Skeletal muscle satellite cell (primary cell): ENCODE measurements at regions not wholly inside any gene's neighbourhood (a gene's known extent, or its start where the extent isn't known, plus 50 kb on each side); places are given as distances from the start of the nearest gene placed in this dataset.

Source experiments
- H3K27me3 ChIP-seq: 2 replicates; pipeline ENCODE4 v1.7.0; 2013; ENCODE audit warnings: low read length; ENCODE audit not compliant: control insufficient read depth, insufficient read depth
- H3K36me3 ChIP-seq: 2 replicates; pipeline ENCODE4 v1.7.0; 2013; ENCODE audit warnings: mild to moderate bottlenecking, control low read depth, low read length; ENCODE audit not compliant: insufficient read depth
- H3K4me1 ChIP-seq: 2 replicates; pipeline ENCODE4 v1.7.0; 2013; ENCODE audit warnings: low read length; ENCODE audit not compliant: control insufficient read depth, insufficient read depth
- H3K4me2 ChIP-seq: 2 replicates; pipeline ENCODE4 v1.7.0; 2013; ENCODE audit warnings: mild to moderate bottlenecking, low read length
- H3K4me3 ChIP-seq: 2 replicates; pipeline ENCODE4 v1.7.0; 2013; ENCODE audit warnings: low read length
- H3K9ac ChIP-seq: 2 replicates; pipeline ENCODE4 v1.7.0; 2013; ENCODE audit warnings: mild to moderate bottlenecking, low read depth, low read length, moderate library complexity
- H3K9me3 ChIP-seq: replicated peaks from 2 replicates; pipeline ENCODE4 v1.7.0; 2013; ENCODE audit warnings: mild to moderate bottlenecking, control low read depth, low read length

DNA sequence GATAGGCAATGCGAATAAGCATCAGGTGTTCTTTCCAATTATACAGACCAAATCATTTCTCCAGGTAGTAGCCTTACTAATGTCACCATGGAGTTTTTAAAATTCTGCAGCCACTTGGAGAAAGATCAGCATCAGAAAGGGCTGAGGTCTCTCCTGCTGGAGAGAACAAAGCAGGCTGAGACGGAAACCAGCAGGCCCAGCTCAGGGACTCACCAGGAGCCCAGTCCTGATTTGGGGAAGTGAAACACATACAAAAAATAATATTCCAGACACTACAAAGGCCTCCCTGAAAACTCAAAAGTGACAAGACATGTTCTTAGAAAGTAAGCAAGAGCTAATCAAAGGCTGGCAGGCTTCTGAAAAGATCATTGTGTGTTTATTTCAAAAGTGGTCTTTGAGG is 207.1 kb upstream of the GHITM start:
- no peak overlapping the region for H3K4me2 ChIP-seq
- no peak overlapping the region for H3K9ac ChIP-seq
- no peaks in the 10 kb centered on the region for H3K4me1 ChIP-seq
- no peaks in the 10 kb centered on the region for H3K27me3 ChIP-seq
- H3K4me3 ChIP-seq: no peak overlapping the region
- no peaks in the 10 kb centered on the region for H3K9me3 ChIP-seq
- H3K36me3 ChIP-seq: no peaks in the 10 kb centered on the region

DNA sequence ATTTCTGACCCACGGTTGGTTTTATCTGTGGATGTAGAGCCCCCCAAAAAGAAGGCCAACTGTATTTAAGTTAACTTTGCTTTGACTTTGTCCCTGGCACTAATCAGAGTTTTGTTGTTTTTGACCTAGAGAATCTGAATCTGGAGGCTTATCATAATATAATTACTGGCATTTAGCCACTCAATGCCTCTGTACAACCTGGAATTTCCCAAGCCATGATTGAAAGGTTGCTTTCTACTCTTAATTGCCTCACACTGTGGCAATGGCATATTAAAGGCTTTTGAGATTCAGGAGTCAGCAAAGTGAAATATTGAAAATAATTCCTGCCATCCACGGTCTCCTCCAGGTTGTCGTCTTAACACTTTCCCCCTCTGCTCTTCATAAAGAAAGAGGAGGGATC is 205.2 kb upstream of the GHITM start:
- no peaks in the 10 kb centered on the region for H3K9me3 ChIP-seq
- no peak overlapping the region for H3K9ac ChIP-seq
- no peak overlapping the region for H3K4me2 ChIP-seq
- H3K4me3 ChIP-seq: no peak overlapping the region
- no peaks in the 10 kb centered on the region for H3K4me1 ChIP-seq
- no peaks in the 10 kb centered on the region for H3K27me3 ChIP-seq
- no peaks in the 10 kb centered on the region for H3K36me3 ChIP-seq

DNA sequence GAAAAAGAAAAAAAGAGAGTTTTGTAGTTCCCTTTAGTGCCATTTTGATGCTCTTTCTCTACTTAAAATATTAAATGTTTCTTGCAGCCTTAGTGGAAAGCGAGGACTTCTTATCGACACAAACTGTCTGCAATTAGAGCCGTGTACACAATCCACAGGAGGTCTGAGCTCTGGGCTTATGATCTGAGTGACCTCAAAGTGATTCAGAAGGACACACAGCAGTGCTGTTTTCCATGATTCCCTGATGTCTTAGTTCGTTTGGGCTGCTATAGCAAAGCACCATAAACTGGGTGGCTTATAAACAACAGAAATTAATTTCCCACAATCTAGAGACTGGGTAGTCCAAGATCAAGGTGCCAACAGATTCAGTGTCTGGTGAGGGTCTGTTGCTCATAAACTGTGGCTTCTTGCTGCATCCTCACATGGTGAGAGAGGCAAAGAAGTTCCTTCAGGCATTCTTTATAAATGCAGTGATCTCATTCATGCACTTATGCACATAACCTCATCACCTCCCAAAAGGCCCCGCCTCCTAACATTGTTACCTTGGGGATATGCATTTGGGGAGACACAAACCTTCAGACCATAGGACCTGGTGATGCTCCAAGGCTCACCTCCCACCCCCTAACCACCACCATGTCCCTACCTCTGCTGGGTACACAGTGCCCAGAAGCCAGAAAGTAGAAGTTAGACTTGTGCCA is 204.5 kb upstream of the GHITM start:
- Histone ChIP-seq H3K4me2 (no peak overlapping the region), H3K4me3 (no peak overlapping the region), H3K27me3 (no peaks in the 10 kb centered on the region), H3K36me3 (no peaks in the 10 kb centered on the region), H3K4me1 (no peaks in the 10 kb centered on the region), H3K9ac (no peak overlapping the region), H3K9me3 (no peaks in the 10 kb centered on the region)

DNA sequence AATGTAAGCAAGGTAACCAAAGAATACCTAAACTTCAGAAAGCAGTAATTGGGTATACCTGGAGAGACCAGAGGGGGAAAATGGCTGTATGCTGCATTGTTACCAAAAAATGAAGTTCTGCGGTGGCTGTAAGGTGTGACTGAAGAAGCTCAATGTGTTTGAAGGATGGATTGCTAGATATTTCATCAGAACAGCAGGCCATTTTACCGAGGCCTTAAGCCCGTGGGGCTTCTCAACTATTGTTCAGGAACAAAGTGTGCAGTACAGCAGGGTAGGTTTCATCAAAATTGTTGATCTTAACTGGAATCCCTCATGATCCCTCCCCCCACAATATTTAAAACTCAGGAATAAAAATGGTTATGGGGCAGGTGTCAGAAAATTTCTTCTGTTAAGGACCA is 204.0 kb upstream of the GHITM start:
- no peak overlapping the region for H3K4me3 ChIP-seq
- H3K9me3 ChIP-seq: no peaks in the 10 kb centered on the region
- H3K4me2 ChIP-seq: no peak overlapping the region

DNA sequence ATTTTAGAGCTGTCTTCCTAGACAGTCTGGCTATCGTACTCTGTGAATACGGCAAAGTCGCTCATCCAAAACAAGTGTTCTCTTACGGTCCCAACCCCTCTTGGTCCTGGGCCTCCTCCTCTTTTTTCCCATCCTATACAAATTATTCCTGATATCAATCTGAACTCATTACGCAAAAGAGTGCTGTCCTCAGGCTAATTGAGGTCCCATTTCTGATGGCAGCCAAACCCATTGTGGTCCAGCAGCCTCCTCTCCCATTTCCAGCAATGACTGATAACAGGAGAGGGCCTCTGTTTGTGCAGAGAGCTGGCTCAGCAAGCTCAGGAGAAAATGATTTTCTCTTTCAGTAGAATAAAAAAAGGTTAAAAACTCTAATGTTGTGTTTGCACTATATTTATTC is 203.4 kb upstream of the GHITM start:
- Histone ChIP-seq H3K27me3 (no peaks in the 10 kb centered on the region), H3K4me1 (no peaks in the 10 kb centered on the region), H3K9ac (no peak overlapping the region), H3K4me3 (no peak overlapping the region), H3K9me3 (no peaks in the 10 kb centered on the region), H3K4me2 (no peak overlapping the region), H3K36me3 (no peaks in the 10 kb centered on the region)

More for the DNA sequence above, 204.0 kb upstream of the GHITM start:
- Histone ChIP-seq H3K9ac (no peak overlapping the region), H3K4me1 (no peaks in the 10 kb centered on the region), H3K27me3 (no peaks in the 10 kb centered on the region), H3K36me3 (no peaks in the 10 kb centered on the region)

DNA sequence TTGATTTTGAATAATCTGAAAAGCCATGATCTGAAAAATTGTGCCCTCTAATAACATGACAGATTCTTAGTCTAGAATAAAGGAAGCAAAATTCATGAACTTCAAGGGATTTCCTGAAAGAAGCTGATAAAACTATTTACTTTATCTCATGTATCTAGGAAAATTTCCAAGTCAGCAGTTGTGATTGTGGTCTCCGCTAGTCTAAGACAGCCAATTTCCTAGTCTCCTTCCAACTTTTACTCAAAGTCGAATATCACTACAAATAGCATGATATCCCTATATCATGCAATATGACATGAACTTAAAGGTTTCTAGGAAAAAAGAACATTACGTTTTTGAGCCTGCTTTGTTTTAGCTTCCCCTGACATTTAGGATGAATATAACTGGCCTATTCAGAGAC is 202.1 kb upstream of the GHITM start:
- no peaks in the 10 kb centered on the region for H3K9me3 ChIP-seq
- no peaks in the 10 kb centered on the region for H3K36me3 ChIP-seq
- no peak overlapping the region for H3K9ac ChIP-seq
- H3K4me3 ChIP-seq: no peak overlapping the region
- no peak overlapping the region for H3K4me2 ChIP-seq
- H3K4me1 ChIP-seq: no peaks in the 10 kb centered on the region
- H3K27me3 ChIP-seq: no peaks in the 10 kb centered on the region

DNA sequence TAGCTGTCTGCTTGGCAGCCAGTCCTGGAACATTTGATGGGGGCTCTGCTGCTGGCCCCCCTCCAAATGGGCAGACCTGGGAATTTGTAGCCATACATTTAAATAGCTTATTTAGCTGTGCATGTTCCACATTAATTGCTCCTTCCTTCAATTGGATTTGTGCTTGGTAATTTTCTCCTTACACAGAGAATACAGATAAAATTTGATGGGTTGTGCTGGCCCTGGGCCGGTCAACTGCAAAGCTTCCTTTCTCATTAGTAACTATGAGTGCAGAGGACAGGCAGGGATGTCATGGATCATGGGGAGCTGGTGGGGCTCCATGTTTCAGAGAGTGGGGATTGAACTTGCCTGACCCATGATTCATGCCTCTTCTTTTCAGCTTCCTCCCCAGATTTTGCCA is 201.5 kb upstream of the GHITM start:
- no peaks in the 10 kb centered on the region for H3K4me1 ChIP-seq

DNA sequence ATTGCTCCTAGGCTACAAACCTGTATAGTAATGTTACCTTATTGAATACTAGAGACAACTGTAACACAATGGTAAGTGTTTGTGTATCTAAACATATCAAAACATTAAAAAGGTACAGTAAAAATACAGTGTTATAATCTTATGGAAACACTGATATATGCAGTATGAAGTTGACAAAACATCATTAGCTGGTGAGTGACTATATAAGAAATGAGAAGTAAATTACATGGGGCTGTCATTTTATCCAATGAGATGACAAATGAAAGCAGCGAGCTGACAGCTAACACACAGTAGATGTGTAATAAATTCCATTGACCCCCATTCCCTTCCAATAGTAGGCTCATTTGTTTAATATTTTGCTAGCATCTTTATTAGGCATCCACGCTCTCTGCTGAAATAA is 198.1 kb upstream of the GHITM start:
- Histone ChIP-seq H3K4me1 (no peaks in the 10 kb centered on the region), H3K4me2 (no peak overlapping the region), H3K9ac (no peak overlapping the region), H3K36me3 (no peaks in the 10 kb centered on the region), H3K9me3 (no peaks in the 10 kb centered on the region), H3K27me3 (no peaks in the 10 kb centered on the region), H3K4me3 (no peak overlapping the region)

More for the DNA sequence above, 201.5 kb upstream of the GHITM start:
- Histone ChIP-seq H3K27me3 (no peaks in the 10 kb centered on the region), H3K4me3 (no peak overlapping the region), H3K9me3 (no peaks in the 10 kb centered on the region), H3K9ac (no peak overlapping the region), H3K4me2 (no peak overlapping the region), H3K36me3 (no peaks in the 10 kb centered on the region)

DNA sequence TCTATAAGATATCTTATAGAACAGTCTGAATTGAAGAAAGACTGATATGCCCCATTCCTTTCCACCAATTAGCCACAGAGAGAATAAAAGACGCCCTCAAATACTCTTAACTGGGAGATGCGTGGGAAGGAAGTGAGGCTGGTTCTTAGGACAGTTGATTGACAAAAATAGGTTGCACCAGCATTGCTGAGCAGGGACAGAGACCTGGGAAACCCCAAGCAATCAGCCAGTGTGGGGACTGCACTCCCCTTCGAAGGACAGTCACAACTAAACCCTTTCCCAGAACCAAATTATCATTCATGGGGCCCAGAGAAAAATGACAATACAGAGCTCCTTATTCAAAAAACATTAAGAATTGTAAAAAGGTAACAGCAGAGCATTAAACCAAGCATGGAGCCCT is 196.9 kb upstream of the GHITM start:
- Histone ChIP-seq H3K9ac (no peak overlapping the region), H3K9me3 (no peaks in the 10 kb centered on the region), H3K4me1 (no peaks in the 10 kb centered on the region), H3K36me3 (no peaks in the 10 kb centered on the region), H3K4me3 (no peak overlapping the region), H3K27me3 (no peaks in the 10 kb centered on the region), H3K4me2 (no peak overlapping the region)

DNA sequence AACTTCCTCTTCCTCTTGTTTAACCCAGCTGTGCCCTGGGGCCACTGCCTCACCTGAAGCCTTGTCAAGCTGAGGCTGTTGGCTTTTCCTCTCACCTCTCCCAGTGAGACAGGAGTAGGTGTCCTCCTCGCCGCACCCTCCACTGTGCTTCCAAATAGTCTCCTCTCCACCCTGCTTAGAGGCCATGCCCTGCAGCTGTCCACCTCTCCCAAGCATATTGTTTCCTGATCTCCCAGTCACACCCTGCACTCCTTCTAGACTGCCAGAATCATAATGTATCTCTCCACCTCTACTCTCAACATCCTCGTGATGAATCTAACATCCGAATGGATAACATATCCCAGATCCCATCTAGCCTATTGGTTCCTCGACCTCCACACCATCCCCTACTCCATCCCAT is 196.3 kb upstream of the GHITM start:
- no peak overlapping the region for H3K4me2 ChIP-seq

DNA sequence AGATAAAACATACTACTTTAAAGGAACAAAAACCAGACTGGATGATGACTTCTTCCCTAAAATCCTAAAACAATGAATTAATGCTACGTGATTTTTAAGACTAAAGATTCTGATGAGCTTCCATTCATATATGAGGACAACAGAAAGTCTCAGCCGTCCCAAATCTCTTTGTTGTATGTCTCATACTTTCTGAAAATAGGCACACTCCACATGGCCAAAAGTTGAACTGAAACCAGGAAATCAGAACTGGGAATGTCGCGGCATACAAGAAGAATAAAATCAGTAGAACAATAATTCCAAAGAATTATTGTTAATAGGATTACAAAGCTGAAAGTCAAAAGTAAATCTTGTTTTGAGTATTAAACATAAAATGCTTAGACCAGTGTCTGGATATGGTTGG is 195.4 kb upstream of the GHITM start:
- no peak overlapping the region for H3K9ac ChIP-seq
- no peaks in the 10 kb centered on the region for H3K27me3 ChIP-seq
- no peaks in the 10 kb centered on the region for H3K4me1 ChIP-seq
- no peak overlapping the region for H3K4me2 ChIP-seq
- H3K9me3 ChIP-seq: no peaks in the 10 kb centered on the region
- H3K36me3 ChIP-seq: no peaks in the 10 kb centered on the region
- no peak overlapping the region for H3K4me3 ChIP-seq

More for the DNA sequence above, 196.3 kb upstream of the GHITM start:
- H3K27me3 ChIP-seq: no peaks in the 10 kb centered on the region
- H3K4me1 ChIP-seq: no peaks in the 10 kb centered on the region
- H3K9me3 ChIP-seq: no peaks in the 10 kb centered on the region
- H3K9ac ChIP-seq: no peak overlapping the region
- H3K36me3 ChIP-seq: no peaks in the 10 kb centered on the region
- H3K4me3 ChIP-seq: no peak overlapping the region

DNA sequence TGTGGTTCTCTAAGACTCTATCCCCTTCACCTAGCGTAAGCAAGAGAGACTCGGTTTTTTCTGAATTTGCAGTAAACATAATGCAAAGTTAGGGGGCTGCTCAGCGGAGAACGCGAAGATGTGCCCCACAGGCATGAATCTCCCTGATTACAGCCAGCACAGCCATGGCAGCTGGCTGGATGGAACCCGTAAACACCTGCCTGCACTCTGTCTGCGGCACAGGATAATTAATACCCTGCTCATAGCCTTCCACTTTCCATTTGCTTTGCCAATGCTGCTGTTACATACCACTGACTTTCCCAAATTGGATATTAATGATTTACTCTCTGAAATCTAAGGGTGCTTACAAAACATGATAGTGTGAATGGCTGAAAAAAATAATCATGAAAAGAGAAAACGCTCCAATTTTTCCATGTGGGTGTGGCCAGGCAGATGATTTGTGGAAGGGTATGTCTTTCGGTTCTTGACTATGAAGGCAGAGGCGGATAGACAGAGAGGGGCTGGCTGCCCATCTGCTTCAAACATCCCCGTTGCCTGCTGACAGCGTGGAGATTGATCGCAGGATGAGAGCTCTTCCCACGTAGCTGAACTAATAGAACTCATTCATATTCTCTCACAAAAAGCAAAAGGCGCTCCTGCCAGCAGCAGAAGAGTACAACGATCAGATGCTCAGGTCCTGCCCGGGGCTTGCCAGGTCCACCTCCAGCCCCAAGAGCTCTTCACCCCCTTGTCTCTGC is 193.2 kb upstream of the GHITM start:
- Histone ChIP-seq H3K4me3 (no peak overlapping the region), H3K4me1 (no peaks in the 10 kb centered on the region), H3K36me3 (no peaks in the 10 kb centered on the region), H3K4me2 (no peak overlapping the region), H3K9ac (no peak overlapping the region), H3K9me3 (no peaks in the 10 kb centered on the region), H3K27me3 (no peaks in the 10 kb centered on the region)
